Lung microvascular endothelial cell (primary cell): ENCODE measurements at regions not wholly inside any gene's neighbourhood (a gene's known extent, or its start where the extent isn't known, plus 50 kb on each side); places are given as distances from the start of the nearest gene placed in this dataset.
"Not testable (repeated sequence)": the region's sequence is repeated elsewhere in the genome, so short reads cannot be mapped to it uniquely, and the experiment has no call there.

Experiments
- DNase-seq, 2 donors: peaks; one replicate each; pipeline versions ENCODE4 v3.0.0 to v3.0.0-alpha.2; 2010; ENCODE audit warnings: low read depth in 2 of 2

DNA sequence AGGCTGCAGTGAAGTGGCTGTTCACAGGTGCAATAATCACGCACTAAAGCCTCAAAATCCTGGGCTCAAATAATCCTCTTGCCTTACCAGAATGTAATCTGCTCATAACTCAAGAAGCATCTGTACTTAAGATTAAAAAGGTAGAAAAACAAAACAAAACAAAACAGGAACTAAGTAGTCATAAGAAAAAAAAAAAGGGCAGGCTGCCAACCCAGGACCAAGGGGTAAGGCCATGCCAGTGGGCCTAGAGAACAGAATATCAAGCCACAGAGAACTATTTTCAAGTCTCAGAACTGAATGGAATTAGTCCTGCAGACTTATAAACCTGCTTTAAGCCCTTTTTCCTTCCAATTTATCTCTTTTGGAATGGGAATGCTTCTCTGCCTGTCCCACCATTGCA lies 64.8 kb upstream of the TBC1D3K start:
- no peak for DNase-seq

DNA sequence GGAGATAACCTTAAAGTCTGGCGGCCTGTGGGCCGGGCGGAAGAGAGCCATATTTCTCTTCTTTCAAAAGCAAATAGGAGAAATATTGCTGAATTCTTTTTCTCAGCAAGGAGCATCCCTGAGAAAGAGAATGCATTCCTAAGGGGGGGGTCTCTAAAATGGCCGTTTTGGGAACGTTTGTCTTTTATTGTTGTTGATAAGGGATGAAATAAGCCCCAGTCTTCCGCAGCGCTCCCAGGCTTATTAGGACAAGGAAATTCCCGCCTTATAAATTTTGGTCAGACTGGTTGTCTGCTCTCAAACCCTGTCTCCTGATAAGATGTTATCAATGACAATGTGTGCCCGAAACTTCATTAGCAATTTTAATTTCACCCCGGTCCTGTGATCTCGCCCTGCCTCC lies 65.8 kb upstream of the TBC1D3K start:
- DNase-seq: not testable (repeated sequence)

- no peak for DNase-seq
These were observed 68.0 kb upstream of the TBC1D3K start for GRCh38 chr17:37856245-37856644.

GRCh38 chr17:37849617-37849972 lies 74.6 kb upstream of the TBC1D3K start:
- DNase-seq: no peak

DNA sequence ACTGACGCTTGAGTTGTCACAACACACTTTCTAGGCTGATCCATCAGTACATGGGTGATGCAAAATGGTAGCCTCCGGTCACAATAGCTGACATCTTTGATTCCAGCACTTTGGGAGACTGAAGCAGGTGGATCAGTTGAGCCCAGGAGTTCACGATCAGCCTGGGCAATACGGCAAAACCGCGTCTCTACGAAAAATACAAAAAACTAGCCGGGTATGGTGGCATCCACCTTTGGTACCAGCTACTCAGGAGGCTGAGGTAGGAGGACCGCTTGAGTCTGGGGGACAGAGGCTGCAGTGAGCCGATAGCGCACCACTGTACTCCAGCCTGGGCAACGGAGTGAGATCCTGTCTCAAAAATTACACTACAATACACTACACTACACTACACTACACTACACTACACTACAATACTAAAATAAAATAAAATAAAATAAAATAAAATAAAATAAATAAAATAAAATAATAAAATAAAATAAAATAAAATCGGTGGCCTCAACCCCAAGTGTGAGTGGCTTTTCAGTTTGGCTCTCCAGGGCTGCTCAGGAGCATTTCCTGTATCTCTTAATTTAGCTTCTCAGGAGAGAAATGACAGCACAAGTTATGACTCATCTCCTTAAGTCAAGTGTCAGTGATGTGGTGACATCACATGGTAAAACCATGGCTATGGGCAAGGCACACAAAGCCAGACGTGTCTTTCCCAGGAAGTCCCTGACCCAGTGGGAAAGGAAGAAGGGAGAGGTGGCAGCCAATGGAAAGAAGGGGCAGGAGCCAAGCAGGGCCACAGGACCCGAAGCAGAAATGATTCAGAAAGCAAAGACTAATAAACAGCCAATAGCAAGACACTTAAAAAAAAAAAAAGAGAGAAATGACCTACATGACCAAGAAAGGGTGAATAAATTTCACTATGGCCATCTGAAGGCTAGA lies 75.3 kb upstream of the TBC1D3K start:
- DNase-seq: peak in 1 of 2 donors; percentile 87

GRCh38 chr17:37847811-37848331 lies 76.3 kb upstream of the TBC1D3K start:
- no peak for DNase-seq

GRCh38 chr17:37847102-37847501 lies 77.1 kb upstream of the TBC1D3K start:
- DNase-seq: no peak

GRCh38 chr17:37844977-37845293 lies 79.3 kb upstream of the TBC1D3K start:
- no peak for DNase-seq

- DNase-seq: peak; percentile 65 to 73
These were observed 79.8 kb upstream of the TBC1D3K start for GRCh38 chr17:37844158-37844976.

DNA sequence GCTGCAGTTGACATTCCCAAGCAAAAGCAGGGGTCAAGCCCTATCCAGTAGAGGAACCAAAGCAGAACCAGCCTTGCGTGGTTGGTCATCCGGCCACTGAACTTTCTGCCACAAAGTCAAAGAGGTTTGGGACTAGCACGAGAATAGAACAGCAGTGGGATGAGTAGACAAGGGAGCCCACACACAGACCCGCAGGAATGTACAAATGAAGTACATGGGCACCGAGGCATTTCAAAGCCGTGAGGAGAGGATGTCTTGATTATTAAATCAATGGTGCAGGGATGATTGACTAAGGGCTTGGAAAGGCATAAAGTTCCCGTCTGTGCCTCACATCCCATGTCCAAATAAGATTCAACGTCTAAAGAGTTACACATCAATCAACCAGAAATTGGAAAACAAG lies 81.8 kb upstream of the TBC1D3K start:
- no peak for DNase-seq

- DNase-seq: no peak
These were observed 83.0 kb upstream of the TBC1D3K start for GRCh38 chr17:37841232-37841631.

- DNase-seq: no peak
These were observed 83.6 kb upstream of the TBC1D3K start for GRCh38 chr17:37840576-37840975.

DNA sequence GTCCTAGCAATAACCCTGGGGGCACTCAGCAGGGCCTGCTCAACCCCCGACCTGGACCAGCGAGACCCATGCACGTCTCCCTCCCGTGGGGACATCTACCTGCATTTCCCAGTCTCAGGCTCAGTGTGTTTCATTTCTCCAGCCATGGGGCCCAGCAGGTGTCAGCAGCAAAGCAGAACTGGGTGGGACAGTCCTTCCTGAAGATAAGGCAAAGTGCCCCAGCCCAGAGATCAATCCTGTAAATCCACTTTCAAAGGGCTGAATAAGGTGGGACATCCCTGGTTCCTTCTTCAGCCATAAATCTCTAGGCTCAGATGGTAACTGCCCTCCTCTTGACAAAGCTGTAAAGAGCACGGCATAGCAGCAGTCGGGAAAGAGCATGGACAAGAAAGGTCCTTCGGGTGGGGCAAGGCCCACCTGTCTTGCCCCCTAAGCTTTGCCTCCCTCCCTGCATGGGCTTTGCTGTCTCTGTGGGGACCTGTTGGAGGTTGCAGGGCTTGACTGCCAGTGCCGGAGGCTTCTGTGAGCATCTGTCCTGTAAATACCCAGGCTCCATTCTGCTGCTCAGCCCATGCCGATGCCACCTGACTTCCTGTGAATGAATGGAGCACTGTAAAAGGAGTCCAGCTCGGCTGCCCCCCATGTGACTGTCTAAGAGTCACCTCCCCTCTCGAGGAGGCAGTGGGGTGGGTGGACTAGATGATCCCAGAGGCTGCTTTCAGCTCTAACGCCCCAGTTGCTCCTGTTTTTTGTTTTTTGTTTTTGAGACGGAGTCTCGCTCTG lies 84.8 kb upstream of the TBC1D3K start:
- no peak for DNase-seq

DNA sequence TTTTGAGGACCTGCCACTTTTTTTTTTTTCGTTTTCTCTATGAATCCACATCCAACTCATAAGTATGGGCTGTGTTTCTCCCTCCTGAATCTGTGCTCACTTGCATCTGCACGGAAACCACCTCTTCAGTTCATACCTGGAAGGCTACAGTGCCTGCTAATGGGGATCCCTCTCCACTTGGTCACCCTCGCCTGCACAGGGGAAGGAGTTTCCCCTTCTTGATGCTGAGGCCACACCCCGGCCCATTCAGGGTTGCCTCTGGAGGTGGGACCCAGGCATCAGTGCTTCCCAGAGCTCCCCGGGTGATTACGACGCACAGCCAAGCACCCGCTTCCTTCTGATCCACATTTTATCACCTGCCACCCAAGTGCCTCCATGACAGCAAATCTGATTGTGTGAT lies 85.9 kb upstream of the TBC1D3K start:
- no peak for DNase-seq

DNA sequence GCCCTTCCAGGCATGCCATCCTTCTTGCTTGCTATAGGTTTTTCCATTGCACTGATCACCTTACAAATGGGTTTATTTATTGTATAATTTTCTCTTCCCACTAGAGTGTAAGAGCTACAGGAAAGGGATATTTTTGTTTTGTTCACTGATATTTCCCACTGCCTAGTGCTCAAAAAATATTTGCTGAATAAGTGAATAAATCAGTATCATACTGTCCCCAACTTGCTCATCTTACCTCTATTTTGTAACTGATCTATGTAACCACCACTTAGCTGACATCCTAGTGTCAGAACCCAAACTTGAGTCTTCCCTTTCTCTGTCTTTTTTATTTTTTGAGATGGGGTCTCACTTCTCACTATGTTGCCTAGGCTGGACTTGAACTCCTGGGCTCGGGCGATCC lies 87.6 kb upstream of the TBC1D3K start:
- DNase-seq: no peak

DNA sequence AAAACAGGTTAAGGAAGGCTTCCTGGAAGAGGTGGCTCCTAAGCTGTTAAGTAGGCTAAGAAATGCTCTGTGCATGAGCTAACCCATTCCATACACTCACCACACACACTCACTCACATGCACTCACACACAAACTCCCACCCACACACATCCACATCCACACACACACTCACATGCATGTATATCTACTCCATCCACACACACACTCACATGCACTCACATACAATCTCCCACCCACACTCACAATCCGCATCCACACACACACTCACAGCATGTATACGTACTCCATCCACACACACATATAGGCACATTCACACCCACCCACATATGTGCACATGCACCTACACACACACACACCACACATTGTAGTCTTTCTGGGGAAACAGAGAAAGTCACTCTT lies 89.3 kb upstream of the HNF1B start:
- DNase-seq: no peak

GRCh38 chr17:37833237-37833859 lies 88.5 kb upstream of the HNF1B start:
- DNase-seq: peak in 1 of 2 donors; percentile 31

GRCh38 chr17:37831986-37832385 lies 87.1 kb upstream of the HNF1B start:
- no peak for DNase-seq

DNA sequence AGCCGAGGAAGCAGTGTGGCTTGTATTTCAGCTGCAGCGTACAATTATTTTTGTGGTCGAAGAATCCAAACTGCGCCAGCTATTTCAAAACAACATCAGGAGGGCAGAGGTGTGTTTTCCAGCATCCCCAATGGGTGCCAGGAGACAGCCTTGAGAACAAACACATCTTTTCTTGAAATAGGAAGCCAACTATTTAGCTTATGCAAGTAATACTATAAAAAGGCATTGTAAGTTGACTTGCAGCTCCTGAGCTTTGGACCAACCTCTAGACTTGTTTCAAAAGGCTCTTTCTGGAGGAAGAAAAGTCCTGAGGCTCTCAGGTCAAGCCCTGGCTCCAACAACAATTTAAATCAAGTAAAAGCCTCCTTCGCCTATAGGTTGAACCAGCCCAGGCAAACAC lies 86.6 kb upstream of the HNF1B start:
- DNase-seq: no peak

GRCh38 chr17:37830151-37830993 lies 85.5 kb upstream of the HNF1B start:
- DNase-seq: no peak
